Testis (tissue), 2 donors: ENCODE measurements at regions not wholly inside any gene's neighbourhood (a gene's known extent, or its start where the extent isn't known, plus 50 kb on each side); places are given as distances from the start of the nearest gene placed in this dataset.

Experiments
- CTCF ChIP-seq, 3 experiments: fragments of 450-650 bp in 2 of 3; fragments of 200-600 bp in 1 of 3; sonication (generic) in 1 of 3; IDR thresholded peaks; one replicate each; pipeline ENCODE4 v1.5.1; 2016 to 2019; ENCODE audit warnings: antibody characterized with exemption in 3 of 3, mild to moderate bottlenecking in 2 of 3, moderate library complexity in 1 of 3
- POLR2A ChIP-seq: fragments of 450-650 bp; IDR thresholded peaks from one replicate; pipeline ENCODE4 v1.6.1; 2017; ENCODE audit warnings: antibody characterized with exemption, mild to moderate bottlenecking, moderate library complexity

GRCh38 chr5:94066437-94067207 is 325.2 kb upstream of the POU5F2 start:
- TF ChIP-seq CTCF (IDR thresholded peaks at IDR 0.05) (no peak), POLR2A (no peak)
